Neural progenitor cell (in vitro differentiated cells): ENCODE measurements at regions not wholly inside any gene's neighbourhood (a gene's known extent, or its start where the extent isn't known, plus 50 kb on each side); places are given as distances from the start of the nearest gene placed in this dataset.
"Not testable (repeated sequence)": the region's sequence is repeated elsewhere in the genome, so short reads cannot be mapped to it uniquely, and the experiment has no call there.

ENCODE experiments used
- EZH2 ChIP-seq: fragments of 200-600 bp; sonication (generic); IDR thresholded peaks from 2 replicates; pipeline ENCODE4 v1.6.1; 2017; ENCODE audit warnings: antibody characterized with exemption, mild to moderate bottlenecking, moderate library complexity
- EZH2phosphoT487 ChIP-seq: fragments of 200-600 bp; sonication (generic); IDR thresholded peaks from 2 replicates; pipeline ENCODE4 v1.6.1; 2017; ENCODE audit warnings: antibody characterized with exemption
- TF ChIP-seq, protein P1 (sequence below): fragments of 200-600 bp; sonication (generic); IDR thresholded peaks from 2 replicates; pipeline ENCODE4 v1.5.1; 2017; ENCODE audit warnings: antibody characterized with exemption, mild to moderate bottlenecking

DNA sequence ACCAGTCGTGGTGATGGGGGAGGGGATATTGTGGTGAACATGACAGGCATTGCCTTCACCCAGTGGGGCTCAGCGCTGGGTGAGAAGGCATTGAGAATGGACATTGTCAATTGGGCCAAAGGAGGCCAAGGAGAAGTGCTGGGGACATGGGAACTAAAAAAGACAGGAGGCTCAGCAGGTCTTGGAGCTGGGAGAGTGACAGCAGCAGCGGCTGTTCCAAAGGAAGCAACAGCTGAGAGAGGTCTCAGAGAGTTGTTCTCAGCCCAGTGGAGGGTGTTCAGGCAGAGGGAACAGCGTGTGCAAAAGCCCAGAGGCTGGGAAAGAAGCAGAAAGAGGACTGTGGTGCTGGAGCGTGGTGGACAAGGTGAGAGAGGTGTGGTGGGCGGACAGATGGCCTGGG lies 56.6 kb upstream of the ASNS start:
- TF ChIP-seq, protein P1, sequence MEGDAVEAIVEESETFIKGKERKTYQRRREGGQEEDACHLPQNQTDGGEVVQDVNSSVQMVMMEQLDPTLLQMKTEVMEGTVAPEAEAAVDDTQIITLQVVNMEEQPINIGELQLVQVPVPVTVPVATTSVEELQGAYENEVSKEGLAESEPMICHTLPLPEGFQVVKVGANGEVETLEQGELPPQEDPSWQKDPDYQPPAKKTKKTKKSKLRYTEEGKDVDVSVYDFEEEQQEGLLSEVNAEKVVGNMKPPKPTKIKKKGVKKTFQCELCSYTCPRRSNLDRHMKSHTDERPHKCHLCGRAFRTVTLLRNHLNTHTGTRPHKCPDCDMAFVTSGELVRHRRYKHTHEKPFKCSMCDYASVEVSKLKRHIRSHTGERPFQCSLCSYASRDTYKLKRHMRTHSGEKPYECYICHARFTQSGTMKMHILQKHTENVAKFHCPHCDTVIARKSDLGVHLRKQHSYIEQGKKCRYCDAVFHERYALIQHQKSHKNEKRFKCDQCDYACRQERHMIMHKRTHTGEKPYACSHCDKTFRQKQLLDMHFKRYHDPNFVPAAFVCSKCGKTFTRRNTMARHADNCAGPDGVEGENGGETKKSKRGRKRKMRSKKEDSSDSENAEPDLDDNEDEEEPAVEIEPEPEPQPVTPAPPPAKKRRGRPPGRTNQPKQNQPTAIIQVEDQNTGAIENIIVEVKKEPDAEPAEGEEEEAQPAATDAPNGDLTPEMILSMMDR = not testable (repeated sequence)
- not testable (repeated sequence) for TF ChIP-seq EZH2, EZH2phosphoT487
